GM23338 (cell line): ENCODE measurements at regions not wholly inside any gene's neighbourhood (a gene's known extent, or its start where the extent isn't known, plus 50 kb on each side); places are given as distances from the start of the nearest gene placed in this dataset.

Source experiments
- ATAC-seq: fragments of 200-7000 bp; cut with Tn5 transposase; 3 replicates; pipeline ENCODE4 v1.9.1; 2020
- DNase-seq: peaks from one replicate; pipeline ENCODE4 v3.0.0-alpha.2; 2015; ENCODE audit warnings: low spot score
- H2AFZ ChIP-seq: fragments of 200-600 bp; sonication (generic); 2 replicates; pipeline ENCODE4 v1.8.0; 2016; ENCODE audit warnings: antibody characterized with exemption, mild to moderate bottlenecking, moderate library complexity
- H3F3A ChIP-seq: fragments of 200-600 bp; sonication (generic); replicated peaks from 2 replicates; pipeline ENCODE4 v1.8.0; 2017; ENCODE audit warnings: antibody characterized with exemption, mixed run types, low read depth
- H3K27ac ChIP-seq: fragments of 200-600 bp; sonication (generic); 2 replicates; pipeline ENCODE4 v1.6.1; 2016; ENCODE audit warnings: low read depth
- H3K27me3 ChIP-seq: fragments of 200-600 bp; sonication (generic); 2 replicates; pipeline ENCODE4 v1.8.0; 2016; ENCODE audit warnings: mild to moderate bottlenecking, mixed run types, moderate library complexity; ENCODE audit not compliant: insufficient read depth
- H3K36me3 ChIP-seq: fragments of 200-600 bp; sonication (generic); 2 replicates; pipeline ENCODE4 v1.8.0; 2016; ENCODE audit warnings: mild to moderate bottlenecking; ENCODE audit not compliant: insufficient read depth
- H3K4me1 ChIP-seq: fragments of 200-600 bp; sonication (generic); 2 replicates; pipeline ENCODE4 v1.8.0; 2016; ENCODE audit warnings: mild to moderate bottlenecking, moderate library complexity; ENCODE audit not compliant: insufficient read depth
- H3K4me2 ChIP-seq: fragments of 200-600 bp; sonication (generic); 2 replicates; pipeline ENCODE4 v1.7.1; 2017; ENCODE audit warnings: mixed run types
- H3K4me3 ChIP-seq: fragments of 200-600 bp; sonication (generic); 2 replicates; pipeline ENCODE4 v1.6.1; 2016; ENCODE audit warnings: mixed run types
- H3K79me2 ChIP-seq: fragments of 200-600 bp; sonication (generic); replicated peaks from 2 replicates; pipeline ENCODE4 v1.8.0; 2017; ENCODE audit warnings: mild to moderate bottlenecking; ENCODE audit not compliant: insufficient read depth
- H3K9me2 ChIP-seq: fragments of 200-600 bp; sonication (generic); 2 replicates; pipeline ENCODE4 v1.8.0; 2017; ENCODE audit not compliant: insufficient read depth
- H4K20me1 ChIP-seq: fragments of 200-600 bp; sonication (generic); replicated peaks from 2 replicates; pipeline ENCODE4 v1.8.0; 2017; ENCODE audit warnings: mild to moderate bottlenecking; ENCODE audit not compliant: insufficient read depth
- H3K27ac Mint-ChIP-seq: 2 replicates; pipeline ENCODE4 v1.8.0; 2020; ENCODE audit warnings: inconsistent platforms, mild to moderate bottlenecking, moderate library complexity, mixed read lengths
- H3K27me3 Mint-ChIP-seq: 3 replicates; pipeline ENCODE4 v1.8.0; 2022; ENCODE audit warnings: low read depth, mild to moderate bottlenecking, moderate library complexity, mixed read lengths, inconsistent platforms; ENCODE audit not compliant: insufficient read depth, poor library complexity
- H3K36me3 Mint-ChIP-seq: 3 replicates; pipeline ENCODE4 v1.8.0; 2021; ENCODE audit warnings: low read depth, mild to moderate bottlenecking, inconsistent platforms, moderate library complexity, mixed read lengths
- H3K4me1 Mint-ChIP-seq: 3 replicates; pipeline ENCODE4 v1.8.0; 2020; ENCODE audit warnings: mild to moderate bottlenecking, inconsistent platforms, mixed read lengths
- H3K4me3 Mint-ChIP-seq: 3 replicates; pipeline ENCODE4 v1.8.0; 2021; ENCODE audit warnings: moderate library complexity, mild to moderate bottlenecking, inconsistent platforms, mixed read lengths
- H3K9me3 Mint-ChIP-seq: 3 replicates; pipeline ENCODE4 v1.8.0; 2020; ENCODE audit warnings: moderate library complexity, mild to moderate bottlenecking, inconsistent platforms, mixed read lengths
- CREB1 ChIP-seq: fragments of 250-450 bp; sonication (Bioruptor Pico); IDR thresholded peaks from 2 replicates; pipeline ENCODE4 v1.5.0; 2020; ENCODE audit warnings: low read depth, mild to moderate bottlenecking, moderate library complexity
- EZH2 ChIP-seq: fragments of 200-600 bp; sonication (generic); IDR thresholded peaks from one replicate; pipeline ENCODE4 v1.8.0; 2017; ENCODE audit warnings: antibody characterized with exemption, mild to moderate bottlenecking, low read depth; ENCODE audit not compliant: unreplicated experiment
- EZH2phosphoT487 ChIP-seq: fragments of 200-600 bp; sonication (generic); IDR thresholded peaks from one replicate; pipeline ENCODE4 v1.8.1; 2018; ENCODE audit warnings: antibody characterized with exemption; ENCODE audit not compliant: unreplicated experiment
- JUNB ChIP-seq: IDR thresholded peaks from one replicate; pipeline ENCODE4 v1.6.1; 2016; ENCODE audit warnings: antibody characterized with exemption; ENCODE audit not compliant: unreplicated experiment
- NANOG ChIP-seq: IDR thresholded peaks from 2 replicates; pipeline ENCODE4 v1.6.1; 2016; ENCODE audit warnings: antibody characterized with exemption, borderline replicate concordance
- POLR2AphosphoS5 ChIP-seq: IDR thresholded peaks from 2 replicates; pipeline ENCODE4 v1.6.1; 2016; ENCODE audit warnings: antibody characterized with exemption, low read depth
- STAT1 ChIP-seq: IDR thresholded peaks from one replicate; pipeline ENCODE4 v1.6.1; 2016; ENCODE audit warnings: antibody characterized with exemption; ENCODE audit not compliant: unreplicated experiment
- ZNF114 ChIP-seq: fragments of 250-450 bp; sonication (Bioruptor Pico); IDR thresholded peaks from 2 replicates; pipeline ENCODE4 v1.5.0; 2020; ENCODE audit warnings: mild to moderate bottlenecking, moderate library complexity
- ZNF331 ChIP-seq: fragments of 250-450 bp; sonication (Bioruptor Pico); IDR thresholded peaks from 2 replicates; pipeline ENCODE4 v1.5.0; 2020; ENCODE audit warnings: low read depth, mild to moderate bottlenecking, moderate library complexity
- ZNF462 ChIP-seq: fragments of 250-450 bp; sonication (Bioruptor Pico); IDR thresholded peaks from 2 replicates; pipeline ENCODE4 v1.5.0; 2020; ENCODE audit warnings: mild to moderate bottlenecking, moderate library complexity
- TF ChIP-seq, protein P1 (sequence below), 2 experiments: fragments of 200-600 bp in 1 of 2; sonication (generic) in 1 of 2; conservative IDR thresholded peaks; 2 replicates each; pipeline versions ENCODE4 v1.5.1 to v1.6.1; 2016 to 2017; ENCODE audit warnings: antibody characterized with exemption in 2 of 2, low read depth in 2 of 2, mild to moderate bottlenecking in 2 of 2, moderate library complexity in 1 of 2
- TF ChIP-seq, protein P2 (sequence below): IDR thresholded peaks from 2 replicates; pipeline ENCODE4 v1.6.1; 2016; ENCODE audit warnings: antibody characterized with exemption
- TF ChIP-seq, protein P3 (sequence below): IDR thresholded peaks from one replicate; pipeline ENCODE4 v1.6.1; 2018; ENCODE audit warnings: antibody characterized with exemption; ENCODE audit not compliant: unreplicated experiment

GRCh38 chr11:34730544-34731295 is 109.8 kb downstream of the EHF start:
- Histone ChIP-seq H3K4me3 (no peak overlapping the region), H3K27me3 (no peaks in the 10 kb centered on the region), H3K27ac (no peak overlapping the region), H3K4me2 (no peak overlapping the region), H3F3A (no peaks in the 10 kb centered on the region), H3K4me1 (no peaks in the 10 kb centered on the region), H4K20me1 (0 out of 2 replicates have a peak, but pooled peaks cover 5% of the 10 kb centered on the region), H3K9me2 (no peaks in the 10 kb centered on the region), H2AFZ (no peak overlapping the region), H3K36me3 (0 out of 2 replicates have a peak, but pooled peaks cover 3% of the 10 kb centered on the region), H3K79me2 (no peaks in the 10 kb centered on the region)
- Mint-ChIP-seq H3K4me1 (no peaks in the 10 kb centered on the region), H3K27ac (no peak overlapping the region; the same call in 1 of the 2 replicates), H3K4me3 (no peak overlapping the region), H3K9me3 (no peaks in the 10 kb centered on the region; the same call in 2 of the 3 replicates), H3K27me3 (peaks cover 2% of the 10 kb centered on the region), H3K36me3 (peaks cover 10% of the 10 kb centered on the region)
- TF ChIP-seq STAT1: no peak
- no peak for TF ChIP-seq CREB1 (CRISPR knock-in tag)
- TF ChIP-seq, protein P1, sequence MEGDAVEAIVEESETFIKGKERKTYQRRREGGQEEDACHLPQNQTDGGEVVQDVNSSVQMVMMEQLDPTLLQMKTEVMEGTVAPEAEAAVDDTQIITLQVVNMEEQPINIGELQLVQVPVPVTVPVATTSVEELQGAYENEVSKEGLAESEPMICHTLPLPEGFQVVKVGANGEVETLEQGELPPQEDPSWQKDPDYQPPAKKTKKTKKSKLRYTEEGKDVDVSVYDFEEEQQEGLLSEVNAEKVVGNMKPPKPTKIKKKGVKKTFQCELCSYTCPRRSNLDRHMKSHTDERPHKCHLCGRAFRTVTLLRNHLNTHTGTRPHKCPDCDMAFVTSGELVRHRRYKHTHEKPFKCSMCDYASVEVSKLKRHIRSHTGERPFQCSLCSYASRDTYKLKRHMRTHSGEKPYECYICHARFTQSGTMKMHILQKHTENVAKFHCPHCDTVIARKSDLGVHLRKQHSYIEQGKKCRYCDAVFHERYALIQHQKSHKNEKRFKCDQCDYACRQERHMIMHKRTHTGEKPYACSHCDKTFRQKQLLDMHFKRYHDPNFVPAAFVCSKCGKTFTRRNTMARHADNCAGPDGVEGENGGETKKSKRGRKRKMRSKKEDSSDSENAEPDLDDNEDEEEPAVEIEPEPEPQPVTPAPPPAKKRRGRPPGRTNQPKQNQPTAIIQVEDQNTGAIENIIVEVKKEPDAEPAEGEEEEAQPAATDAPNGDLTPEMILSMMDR (conservative IDR thresholded peaks at IDR 0.05; ENCODE audit: low read depth in 2 of 2): no peak
- no peak for TF ChIP-seq NANOG
- TF ChIP-seq, protein P2, sequence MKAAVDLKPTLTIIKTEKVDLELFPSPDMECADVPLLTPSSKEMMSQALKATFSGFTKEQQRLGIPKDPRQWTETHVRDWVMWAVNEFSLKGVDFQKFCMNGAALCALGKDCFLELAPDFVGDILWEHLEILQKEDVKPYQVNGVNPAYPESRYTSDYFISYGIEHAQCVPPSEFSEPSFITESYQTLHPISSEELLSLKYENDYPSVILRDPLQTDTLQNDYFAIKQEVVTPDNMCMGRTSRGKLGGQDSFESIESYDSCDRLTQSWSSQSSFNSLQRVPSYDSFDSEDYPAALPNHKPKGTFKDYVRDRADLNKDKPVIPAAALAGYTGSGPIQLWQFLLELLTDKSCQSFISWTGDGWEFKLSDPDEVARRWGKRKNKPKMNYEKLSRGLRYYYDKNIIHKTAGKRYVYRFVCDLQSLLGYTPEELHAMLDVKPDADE: no peak
- no peak for TF ChIP-seq EZH2
- no peak for TF ChIP-seq JUNB
- TF ChIP-seq, protein P3, sequence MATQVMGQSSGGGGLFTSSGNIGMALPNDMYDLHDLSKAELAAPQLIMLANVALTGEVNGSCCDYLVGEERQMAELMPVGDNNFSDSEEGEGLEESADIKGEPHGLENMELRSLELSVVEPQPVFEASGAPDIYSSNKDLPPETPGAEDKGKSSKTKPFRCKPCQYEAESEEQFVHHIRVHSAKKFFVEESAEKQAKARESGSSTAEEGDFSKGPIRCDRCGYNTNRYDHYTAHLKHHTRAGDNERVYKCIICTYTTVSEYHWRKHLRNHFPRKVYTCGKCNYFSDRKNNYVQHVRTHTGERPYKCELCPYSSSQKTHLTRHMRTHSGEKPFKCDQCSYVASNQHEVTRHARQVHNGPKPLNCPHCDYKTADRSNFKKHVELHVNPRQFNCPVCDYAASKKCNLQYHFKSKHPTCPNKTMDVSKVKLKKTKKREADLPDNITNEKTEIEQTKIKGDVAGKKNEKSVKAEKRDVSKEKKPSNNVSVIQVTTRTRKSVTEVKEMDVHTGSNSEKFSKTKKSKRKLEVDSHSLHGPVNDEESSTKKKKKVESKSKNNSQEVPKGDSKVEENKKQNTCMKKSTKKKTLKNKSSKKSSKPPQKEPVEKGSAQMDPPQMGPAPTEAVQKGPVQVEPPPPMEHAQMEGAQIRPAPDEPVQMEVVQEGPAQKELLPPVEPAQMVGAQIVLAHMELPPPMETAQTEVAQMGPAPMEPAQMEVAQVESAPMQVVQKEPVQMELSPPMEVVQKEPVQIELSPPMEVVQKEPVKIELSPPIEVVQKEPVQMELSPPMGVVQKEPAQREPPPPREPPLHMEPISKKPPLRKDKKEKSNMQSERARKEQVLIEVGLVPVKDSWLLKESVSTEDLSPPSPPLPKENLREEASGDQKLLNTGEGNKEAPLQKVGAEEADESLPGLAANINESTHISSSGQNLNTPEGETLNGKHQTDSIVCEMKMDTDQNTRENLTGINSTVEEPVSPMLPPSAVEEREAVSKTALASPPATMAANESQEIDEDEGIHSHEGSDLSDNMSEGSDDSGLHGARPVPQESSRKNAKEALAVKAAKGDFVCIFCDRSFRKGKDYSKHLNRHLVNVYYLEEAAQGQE: no peak
- no peak for TF ChIP-seq EZH2phosphoT487
- TF ChIP-seq ZNF114: no peak
- TF ChIP-seq ZNF331: no peak
- TF ChIP-seq ZNF462 (CRISPR knock-in tag): no peak
- no peak for TF ChIP-seq POLR2AphosphoS5
- no peak for ATAC-seq
- DNase-seq: no peak
